ENCODE measurements at regions not wholly inside any gene's neighbourhood (a gene's known extent, or its start where the extent isn't known, plus 50 kb on each side); places are given as distances from the start of the nearest gene placed in this dataset.

DNA sequence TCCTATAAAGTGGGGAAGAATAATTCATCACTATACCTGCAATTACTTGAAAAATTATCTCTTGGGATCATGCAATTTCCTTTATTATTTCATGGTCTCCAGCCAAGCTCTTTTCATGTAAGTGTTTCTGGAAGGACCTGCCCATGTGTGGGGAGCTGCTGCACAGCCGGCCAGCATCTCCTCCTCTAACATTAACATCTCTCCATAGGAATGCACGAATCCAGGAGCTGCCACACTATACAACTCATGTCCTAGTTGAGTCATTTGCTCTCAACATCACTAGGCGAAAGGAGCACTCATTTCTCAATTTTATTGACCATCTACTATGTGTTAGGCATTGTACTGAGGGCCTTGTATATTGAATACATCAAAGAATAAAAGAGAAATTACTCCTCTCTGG, 144.3 kb upstream of the ERBB4 start:
- Histone ChIP-seq H3K4me2 (no peak overlapping the region), H3F3A (replicated peaks; ENCODE audit: low read depth) (no peaks in the 10 kb centered on the region), H3K4me3 (no peak overlapping the region), H3K27ac (ENCODE audit: low read depth) (no peak overlapping the region), H3K36me3 (ENCODE audit: insufficient read depth) (no peaks in the 10 kb centered on the region), H3K9me2 (ENCODE audit: insufficient read depth) (no peaks in the 10 kb centered on the region), H3K4me1 (ENCODE audit: insufficient read depth) (no peaks in the 10 kb centered on the region), H4K20me1 (replicated peaks; ENCODE audit: insufficient read depth) (no peaks in the 10 kb centered on the region), H3K79me2 (replicated peaks; ENCODE audit: insufficient read depth) (no peaks in the 10 kb centered on the region), H2AFZ (no peak overlapping the region), H3K27me3 (ENCODE audit: insufficient read depth) (no peaks in the 10 kb centered on the region)
- Mint-ChIP-seq H3K27me3 (ENCODE audit: insufficient read depth, low read depth, poor library complexity) (peaks cover 6% of the 10 kb centered on the region), H3K27ac (no peak overlapping the region), H3K36me3 (ENCODE audit: low read depth) (no peaks in the 10 kb centered on the region), H3K4me3 (no peak overlapping the region), H3K9me3 (no peaks in the 10 kb centered on the region; the same call in 2 of the 3 replicates), H3K4me1 (peaks cover 2% of the 10 kb centered on the region; the same call in 2 of the 3 replicates)
- TF ChIP-seq, protein P1, sequence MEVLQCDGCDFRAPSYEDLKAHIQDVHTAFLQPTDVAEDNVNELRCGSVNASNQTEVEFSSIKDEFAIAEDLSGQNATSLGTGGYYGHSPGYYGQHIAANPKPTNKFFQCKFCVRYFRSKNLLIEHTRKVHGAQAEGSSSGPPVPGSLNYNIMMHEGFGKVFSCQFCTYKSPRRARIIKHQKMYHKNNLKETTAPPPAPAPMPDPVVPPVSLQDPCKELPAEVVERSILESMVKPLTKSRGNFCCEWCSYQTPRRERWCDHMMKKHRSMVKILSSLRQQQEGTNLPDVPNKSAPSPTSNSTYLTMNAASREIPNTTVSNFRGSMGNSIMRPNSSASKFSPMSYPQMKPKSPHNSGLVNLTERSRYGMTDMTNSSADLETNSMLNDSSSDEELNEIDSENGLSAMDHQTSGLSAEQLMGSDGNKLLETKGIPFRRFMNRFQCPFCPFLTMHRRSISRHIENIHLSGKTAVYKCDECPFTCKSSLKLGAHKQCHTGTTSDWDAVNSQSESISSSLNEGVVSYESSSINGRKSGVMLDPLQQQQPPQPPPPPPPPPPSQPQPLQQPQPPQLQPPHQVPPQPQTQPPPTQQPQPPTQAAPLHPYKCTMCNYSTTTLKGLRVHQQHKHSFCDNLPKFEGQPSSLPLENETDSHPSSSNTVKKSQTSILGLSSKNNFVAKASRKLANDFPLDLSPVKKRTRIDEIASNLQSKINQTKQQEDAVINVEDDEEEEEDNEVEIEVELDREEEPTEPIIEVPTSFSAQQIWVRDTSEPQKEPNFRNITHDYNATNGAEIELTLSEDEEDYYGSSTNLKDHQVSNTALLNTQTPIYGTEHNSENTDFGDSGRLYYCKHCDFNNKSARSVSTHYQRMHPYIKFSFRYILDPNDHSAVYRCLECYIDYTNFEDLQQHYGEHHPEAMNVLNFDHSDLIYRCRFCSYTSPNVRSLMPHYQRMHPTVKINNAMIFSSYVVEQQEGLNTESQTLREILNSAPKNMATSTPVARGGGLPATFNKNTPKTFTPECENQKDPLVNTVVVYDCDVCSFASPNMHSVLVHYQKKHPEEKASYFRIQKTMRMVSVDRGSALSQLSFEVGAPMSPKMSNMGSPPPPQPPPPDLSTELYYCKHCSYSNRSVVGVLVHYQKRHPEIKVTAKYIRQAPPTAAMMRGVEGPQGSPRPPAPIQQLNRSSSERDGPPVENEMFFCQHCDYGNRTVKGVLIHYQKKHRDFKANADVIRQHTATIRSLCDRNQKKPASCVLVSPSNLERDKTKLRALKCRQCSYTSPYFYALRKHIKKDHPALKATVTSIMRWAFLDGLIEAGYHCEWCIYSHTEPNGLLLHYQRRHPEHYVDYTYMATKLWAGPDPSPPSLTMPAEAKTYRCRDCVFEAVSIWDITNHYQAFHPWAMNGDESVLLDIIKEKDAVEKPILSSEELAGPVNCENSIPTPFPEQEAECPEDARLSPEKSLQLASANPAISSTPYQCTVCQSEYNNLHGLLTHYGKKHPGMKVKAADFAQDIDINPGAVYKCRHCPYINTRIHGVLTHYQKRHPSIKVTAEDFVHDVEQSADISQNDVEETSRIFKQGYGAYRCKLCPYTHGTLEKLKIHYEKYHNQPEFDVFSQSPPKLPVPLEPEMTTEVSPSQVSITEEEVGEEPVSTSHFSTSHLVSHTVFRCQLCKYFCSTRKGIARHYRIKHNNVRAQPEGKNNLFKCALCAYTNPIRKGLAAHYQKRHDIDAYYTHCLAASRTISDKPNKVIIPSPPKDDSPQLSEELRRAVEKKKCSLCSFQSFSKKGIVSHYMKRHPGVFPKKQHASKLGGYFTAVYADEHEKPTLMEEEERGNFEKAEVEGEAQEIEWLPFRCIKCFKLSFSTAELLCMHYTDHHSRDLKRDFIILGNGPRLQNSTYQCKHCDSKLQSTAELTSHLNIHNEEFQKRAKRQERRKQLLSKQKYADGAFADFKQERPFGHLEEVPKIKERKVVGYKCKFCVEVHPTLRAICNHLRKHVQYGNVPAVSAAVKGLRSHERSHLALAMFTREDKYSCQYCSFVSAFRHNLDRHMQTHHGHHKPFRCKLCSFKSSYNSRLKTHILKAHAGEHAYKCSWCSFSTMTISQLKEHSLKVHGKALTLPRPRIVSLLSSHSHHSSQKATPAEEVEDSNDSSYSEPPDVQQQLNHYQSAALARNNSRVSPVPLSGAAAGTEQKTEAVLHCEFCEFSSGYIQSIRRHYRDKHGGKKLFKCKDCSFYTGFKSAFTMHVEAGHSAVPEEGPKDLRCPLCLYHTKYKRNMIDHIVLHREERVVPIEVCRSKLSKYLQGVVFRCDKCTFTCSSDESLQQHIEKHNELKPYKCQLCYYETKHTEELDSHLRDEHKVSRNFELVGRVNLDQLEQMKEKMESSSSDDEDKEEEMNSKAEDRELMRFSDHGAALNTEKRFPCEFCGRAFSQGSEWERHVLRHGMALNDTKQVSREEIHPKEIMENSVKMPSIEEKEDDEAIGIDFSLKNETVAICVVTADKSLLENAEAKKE (CRISPR knock-in tag; IDR thresholded peaks at IDR 0.05), result no peak
- TF ChIP-seq, protein P2, sequence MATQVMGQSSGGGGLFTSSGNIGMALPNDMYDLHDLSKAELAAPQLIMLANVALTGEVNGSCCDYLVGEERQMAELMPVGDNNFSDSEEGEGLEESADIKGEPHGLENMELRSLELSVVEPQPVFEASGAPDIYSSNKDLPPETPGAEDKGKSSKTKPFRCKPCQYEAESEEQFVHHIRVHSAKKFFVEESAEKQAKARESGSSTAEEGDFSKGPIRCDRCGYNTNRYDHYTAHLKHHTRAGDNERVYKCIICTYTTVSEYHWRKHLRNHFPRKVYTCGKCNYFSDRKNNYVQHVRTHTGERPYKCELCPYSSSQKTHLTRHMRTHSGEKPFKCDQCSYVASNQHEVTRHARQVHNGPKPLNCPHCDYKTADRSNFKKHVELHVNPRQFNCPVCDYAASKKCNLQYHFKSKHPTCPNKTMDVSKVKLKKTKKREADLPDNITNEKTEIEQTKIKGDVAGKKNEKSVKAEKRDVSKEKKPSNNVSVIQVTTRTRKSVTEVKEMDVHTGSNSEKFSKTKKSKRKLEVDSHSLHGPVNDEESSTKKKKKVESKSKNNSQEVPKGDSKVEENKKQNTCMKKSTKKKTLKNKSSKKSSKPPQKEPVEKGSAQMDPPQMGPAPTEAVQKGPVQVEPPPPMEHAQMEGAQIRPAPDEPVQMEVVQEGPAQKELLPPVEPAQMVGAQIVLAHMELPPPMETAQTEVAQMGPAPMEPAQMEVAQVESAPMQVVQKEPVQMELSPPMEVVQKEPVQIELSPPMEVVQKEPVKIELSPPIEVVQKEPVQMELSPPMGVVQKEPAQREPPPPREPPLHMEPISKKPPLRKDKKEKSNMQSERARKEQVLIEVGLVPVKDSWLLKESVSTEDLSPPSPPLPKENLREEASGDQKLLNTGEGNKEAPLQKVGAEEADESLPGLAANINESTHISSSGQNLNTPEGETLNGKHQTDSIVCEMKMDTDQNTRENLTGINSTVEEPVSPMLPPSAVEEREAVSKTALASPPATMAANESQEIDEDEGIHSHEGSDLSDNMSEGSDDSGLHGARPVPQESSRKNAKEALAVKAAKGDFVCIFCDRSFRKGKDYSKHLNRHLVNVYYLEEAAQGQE (IDR thresholded peaks at IDR 0.05; ENCODE audit: unreplicated experiment), result no peak
- TF ChIP-seq, protein P3, sequence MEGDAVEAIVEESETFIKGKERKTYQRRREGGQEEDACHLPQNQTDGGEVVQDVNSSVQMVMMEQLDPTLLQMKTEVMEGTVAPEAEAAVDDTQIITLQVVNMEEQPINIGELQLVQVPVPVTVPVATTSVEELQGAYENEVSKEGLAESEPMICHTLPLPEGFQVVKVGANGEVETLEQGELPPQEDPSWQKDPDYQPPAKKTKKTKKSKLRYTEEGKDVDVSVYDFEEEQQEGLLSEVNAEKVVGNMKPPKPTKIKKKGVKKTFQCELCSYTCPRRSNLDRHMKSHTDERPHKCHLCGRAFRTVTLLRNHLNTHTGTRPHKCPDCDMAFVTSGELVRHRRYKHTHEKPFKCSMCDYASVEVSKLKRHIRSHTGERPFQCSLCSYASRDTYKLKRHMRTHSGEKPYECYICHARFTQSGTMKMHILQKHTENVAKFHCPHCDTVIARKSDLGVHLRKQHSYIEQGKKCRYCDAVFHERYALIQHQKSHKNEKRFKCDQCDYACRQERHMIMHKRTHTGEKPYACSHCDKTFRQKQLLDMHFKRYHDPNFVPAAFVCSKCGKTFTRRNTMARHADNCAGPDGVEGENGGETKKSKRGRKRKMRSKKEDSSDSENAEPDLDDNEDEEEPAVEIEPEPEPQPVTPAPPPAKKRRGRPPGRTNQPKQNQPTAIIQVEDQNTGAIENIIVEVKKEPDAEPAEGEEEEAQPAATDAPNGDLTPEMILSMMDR (conservative IDR thresholded peaks at IDR 0.05; ENCODE audit: low read depth in 2 of 2), result no peak
- TF ChIP-seq EZH2 (IDR thresholded peaks at IDR 0.05; ENCODE audit: low read depth, unreplicated experiment), result no peak
- no peak for TF ChIP-seq JUNB (IDR thresholded peaks at IDR 0.05; ENCODE audit: unreplicated experiment)
- no peak for TF ChIP-seq CREB1 (CRISPR knock-in tag; IDR thresholded peaks at IDR 0.05; ENCODE audit: low read depth)
- TF ChIP-seq NANOG (IDR thresholded peaks at IDR 0.05; ENCODE audit: borderline replicate concordance), result no peak
- TF ChIP-seq POLR2AphosphoS5 (IDR thresholded peaks at IDR 0.05; ENCODE audit: low read depth), result no peak
- no peak for TF ChIP-seq STAT1 (IDR thresholded peaks at IDR 0.05; ENCODE audit: unreplicated experiment)
- TF ChIP-seq ZNF114 (CRISPR knock-in tag; IDR thresholded peaks at IDR 0.05), result no peak
- TF ChIP-seq ZNF331 (CRISPR knock-in tag; IDR thresholded peaks at IDR 0.05; ENCODE audit: low read depth), result no peak
- no peak for TF ChIP-seq EZH2phosphoT487 (IDR thresholded peaks at IDR 0.05; ENCODE audit: unreplicated experiment)
- TF ChIP-seq, protein P4, sequence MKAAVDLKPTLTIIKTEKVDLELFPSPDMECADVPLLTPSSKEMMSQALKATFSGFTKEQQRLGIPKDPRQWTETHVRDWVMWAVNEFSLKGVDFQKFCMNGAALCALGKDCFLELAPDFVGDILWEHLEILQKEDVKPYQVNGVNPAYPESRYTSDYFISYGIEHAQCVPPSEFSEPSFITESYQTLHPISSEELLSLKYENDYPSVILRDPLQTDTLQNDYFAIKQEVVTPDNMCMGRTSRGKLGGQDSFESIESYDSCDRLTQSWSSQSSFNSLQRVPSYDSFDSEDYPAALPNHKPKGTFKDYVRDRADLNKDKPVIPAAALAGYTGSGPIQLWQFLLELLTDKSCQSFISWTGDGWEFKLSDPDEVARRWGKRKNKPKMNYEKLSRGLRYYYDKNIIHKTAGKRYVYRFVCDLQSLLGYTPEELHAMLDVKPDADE (IDR thresholded peaks at IDR 0.05), result no peak
- ATAC-seq (no peak), DNase-seq (ENCODE audit: low spot score) (no peak)

Data from GM23338 (cell line).